GM23338 (cell line): ENCODE measurements at regions not wholly inside any gene's neighbourhood (a gene's known extent, or its start where the extent isn't known, plus 50 kb on each side); places are given as distances from the start of the nearest gene placed in this dataset.

Experiments used
- ATAC-seq: fragments of 200-7000 bp; cut with Tn5 transposase; 3 replicates; pipeline ENCODE4 v1.9.1; 2020
- DNase-seq: peaks from one replicate; pipeline ENCODE4 v3.0.0-alpha.2; 2015; ENCODE audit warnings: low spot score
- H2AFZ ChIP-seq: fragments of 200-600 bp; sonication (generic); 2 replicates; pipeline ENCODE4 v1.8.0; 2016; ENCODE audit warnings: antibody characterized with exemption, mild to moderate bottlenecking, moderate library complexity
- H3F3A ChIP-seq: fragments of 200-600 bp; sonication (generic); replicated peaks from 2 replicates; pipeline ENCODE4 v1.8.0; 2017; ENCODE audit warnings: antibody characterized with exemption, mixed run types, low read depth
- H3K27ac ChIP-seq: fragments of 200-600 bp; sonication (generic); 2 replicates; pipeline ENCODE4 v1.6.1; 2016; ENCODE audit warnings: low read depth
- H3K27me3 ChIP-seq: fragments of 200-600 bp; sonication (generic); 2 replicates; pipeline ENCODE4 v1.8.0; 2016; ENCODE audit warnings: mild to moderate bottlenecking, mixed run types, moderate library complexity; ENCODE audit not compliant: insufficient read depth
- H3K36me3 ChIP-seq: fragments of 200-600 bp; sonication (generic); 2 replicates; pipeline ENCODE4 v1.8.0; 2016; ENCODE audit warnings: mild to moderate bottlenecking; ENCODE audit not compliant: insufficient read depth
- H3K4me1 ChIP-seq: fragments of 200-600 bp; sonication (generic); 2 replicates; pipeline ENCODE4 v1.8.0; 2016; ENCODE audit warnings: mild to moderate bottlenecking, moderate library complexity; ENCODE audit not compliant: insufficient read depth
- H3K4me2 ChIP-seq: fragments of 200-600 bp; sonication (generic); 2 replicates; pipeline ENCODE4 v1.7.1; 2017; ENCODE audit warnings: mixed run types
- H3K4me3 ChIP-seq: fragments of 200-600 bp; sonication (generic); 2 replicates; pipeline ENCODE4 v1.6.1; 2016; ENCODE audit warnings: mixed run types
- H3K79me2 ChIP-seq: fragments of 200-600 bp; sonication (generic); replicated peaks from 2 replicates; pipeline ENCODE4 v1.8.0; 2017; ENCODE audit warnings: mild to moderate bottlenecking; ENCODE audit not compliant: insufficient read depth
- H3K9me2 ChIP-seq: fragments of 200-600 bp; sonication (generic); 2 replicates; pipeline ENCODE4 v1.8.0; 2017; ENCODE audit not compliant: insufficient read depth
- H4K20me1 ChIP-seq: fragments of 200-600 bp; sonication (generic); replicated peaks from 2 replicates; pipeline ENCODE4 v1.8.0; 2017; ENCODE audit warnings: mild to moderate bottlenecking; ENCODE audit not compliant: insufficient read depth
- H3K27ac Mint-ChIP-seq: 2 replicates; pipeline ENCODE4 v1.8.0; 2020; ENCODE audit warnings: inconsistent platforms, mild to moderate bottlenecking, moderate library complexity, mixed read lengths
- H3K27me3 Mint-ChIP-seq: 3 replicates; pipeline ENCODE4 v1.8.0; 2022; ENCODE audit warnings: low read depth, mild to moderate bottlenecking, moderate library complexity, mixed read lengths, inconsistent platforms; ENCODE audit not compliant: insufficient read depth, poor library complexity
- H3K36me3 Mint-ChIP-seq: 3 replicates; pipeline ENCODE4 v1.8.0; 2021; ENCODE audit warnings: low read depth, mild to moderate bottlenecking, inconsistent platforms, moderate library complexity, mixed read lengths
- H3K4me1 Mint-ChIP-seq: 3 replicates; pipeline ENCODE4 v1.8.0; 2020; ENCODE audit warnings: mild to moderate bottlenecking, inconsistent platforms, mixed read lengths
- H3K4me3 Mint-ChIP-seq: 3 replicates; pipeline ENCODE4 v1.8.0; 2021; ENCODE audit warnings: moderate library complexity, mild to moderate bottlenecking, inconsistent platforms, mixed read lengths
- H3K9me3 Mint-ChIP-seq: 3 replicates; pipeline ENCODE4 v1.8.0; 2020; ENCODE audit warnings: moderate library complexity, mild to moderate bottlenecking, inconsistent platforms, mixed read lengths
- CREB1 ChIP-seq: fragments of 250-450 bp; sonication (Bioruptor Pico); IDR thresholded peaks from 2 replicates; pipeline ENCODE4 v1.5.0; 2020; ENCODE audit warnings: low read depth, mild to moderate bottlenecking, moderate library complexity
- CTCF ChIP-seq, 2 experiments: fragments of 200-600 bp in 1 of 2; sonication (generic) in 1 of 2; conservative IDR thresholded peaks; 2 replicates each; pipeline versions ENCODE4 v1.5.1 to v1.6.1; 2016 to 2017; ENCODE audit warnings: antibody characterized with exemption in 2 of 2, low read depth in 2 of 2, mild to moderate bottlenecking in 2 of 2, moderate library complexity in 1 of 2
- ETS1 ChIP-seq: IDR thresholded peaks from 2 replicates; pipeline ENCODE4 v1.6.1; 2016; ENCODE audit warnings: antibody characterized with exemption
- EZH2 ChIP-seq: fragments of 200-600 bp; sonication (generic); IDR thresholded peaks from one replicate; pipeline ENCODE4 v1.8.0; 2017; ENCODE audit warnings: antibody characterized with exemption, mild to moderate bottlenecking, low read depth; ENCODE audit not compliant: unreplicated experiment
- EZH2phosphoT487 ChIP-seq: fragments of 200-600 bp; sonication (generic); IDR thresholded peaks from one replicate; pipeline ENCODE4 v1.8.1; 2018; ENCODE audit warnings: antibody characterized with exemption; ENCODE audit not compliant: unreplicated experiment
- JUNB ChIP-seq: IDR thresholded peaks from one replicate; pipeline ENCODE4 v1.6.1; 2016; ENCODE audit warnings: antibody characterized with exemption; ENCODE audit not compliant: unreplicated experiment
- NANOG ChIP-seq: IDR thresholded peaks from 2 replicates; pipeline ENCODE4 v1.6.1; 2016; ENCODE audit warnings: antibody characterized with exemption, borderline replicate concordance
- POLR2AphosphoS5 ChIP-seq: IDR thresholded peaks from 2 replicates; pipeline ENCODE4 v1.6.1; 2016; ENCODE audit warnings: antibody characterized with exemption, low read depth
- REST ChIP-seq: IDR thresholded peaks from one replicate; pipeline ENCODE4 v1.6.1; 2018; ENCODE audit warnings: antibody characterized with exemption; ENCODE audit not compliant: unreplicated experiment
- STAT1 ChIP-seq: IDR thresholded peaks from one replicate; pipeline ENCODE4 v1.6.1; 2016; ENCODE audit warnings: antibody characterized with exemption; ENCODE audit not compliant: unreplicated experiment
- ZNF114 ChIP-seq: fragments of 250-450 bp; sonication (Bioruptor Pico); IDR thresholded peaks from 2 replicates; pipeline ENCODE4 v1.5.0; 2020; ENCODE audit warnings: mild to moderate bottlenecking, moderate library complexity
- ZNF331 ChIP-seq: fragments of 250-450 bp; sonication (Bioruptor Pico); IDR thresholded peaks from 2 replicates; pipeline ENCODE4 v1.5.0; 2020; ENCODE audit warnings: low read depth, mild to moderate bottlenecking, moderate library complexity
- TF ChIP-seq, protein P1 (sequence below): fragments of 250-450 bp; sonication (Bioruptor Pico); IDR thresholded peaks from 2 replicates; pipeline ENCODE4 v1.5.0; 2020; ENCODE audit warnings: mild to moderate bottlenecking, moderate library complexity

DNA sequence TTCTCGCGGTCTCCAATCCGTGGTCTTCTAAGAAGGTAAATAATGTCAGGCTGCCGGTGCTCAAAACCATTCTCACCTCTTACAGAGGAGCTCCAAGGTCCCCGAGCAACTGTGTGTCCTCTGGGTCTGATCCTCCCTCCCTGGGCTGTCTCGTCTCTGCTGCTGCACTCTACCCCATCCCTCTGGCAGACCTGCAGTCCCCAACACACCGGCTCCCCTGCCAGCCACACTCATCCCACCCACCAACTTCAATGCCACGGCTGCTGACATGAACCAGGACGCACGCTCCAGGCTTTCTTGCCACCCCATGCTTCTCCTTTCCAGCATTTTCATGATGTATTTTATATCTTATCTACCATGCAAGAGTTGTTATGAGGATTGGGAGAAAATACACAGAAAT lies 559.5 kb upstream of the SALL3 start:
- H3K9me3 Mint-ChIP-seq = peaks cover 96% of the 10 kb centered on the region
- ATAC-seq (no peak), DNase-seq (no peak)
- Histone ChIP-seq H2AFZ (no peak overlapping the region), H3K27ac (no peak overlapping the region), H3K36me3 (no peaks in the 10 kb centered on the region), H3K4me1 (no peaks in the 10 kb centered on the region), H3K4me3 (no peak overlapping the region), H3K4me2 (no peak overlapping the region), H3K79me2 (no peaks in the 10 kb centered on the region), H3F3A (no peaks in the 10 kb centered on the region), H4K20me1 (no peaks in the 10 kb centered on the region), H3K27me3 (no peaks in the 10 kb centered on the region), H3K9me2 (no peaks in the 10 kb centered on the region)
- peaks cover 5% of the 10 kb centered on the region for H3K27me3 Mint-ChIP-seq
- H3K4me3 Mint-ChIP-seq = no peak overlapping the region
- H3K4me1 Mint-ChIP-seq = no peaks in the 10 kb centered on the region
- peaks cover 42% of the 10 kb centered on the region for H3K36me3 Mint-ChIP-seq
- no peak for TF ChIP-seq CTCF (conservative IDR thresholded peaks at IDR 0.05; ENCODE audit: low read depth in 2 of 2)
- TF ChIP-seq JUNB = no peak
- no peak for TF ChIP-seq EZH2
- no peak for TF ChIP-seq POLR2AphosphoS5
- no peak for TF ChIP-seq CREB1 (CRISPR knock-in tag)
- TF ChIP-seq, protein P1, sequence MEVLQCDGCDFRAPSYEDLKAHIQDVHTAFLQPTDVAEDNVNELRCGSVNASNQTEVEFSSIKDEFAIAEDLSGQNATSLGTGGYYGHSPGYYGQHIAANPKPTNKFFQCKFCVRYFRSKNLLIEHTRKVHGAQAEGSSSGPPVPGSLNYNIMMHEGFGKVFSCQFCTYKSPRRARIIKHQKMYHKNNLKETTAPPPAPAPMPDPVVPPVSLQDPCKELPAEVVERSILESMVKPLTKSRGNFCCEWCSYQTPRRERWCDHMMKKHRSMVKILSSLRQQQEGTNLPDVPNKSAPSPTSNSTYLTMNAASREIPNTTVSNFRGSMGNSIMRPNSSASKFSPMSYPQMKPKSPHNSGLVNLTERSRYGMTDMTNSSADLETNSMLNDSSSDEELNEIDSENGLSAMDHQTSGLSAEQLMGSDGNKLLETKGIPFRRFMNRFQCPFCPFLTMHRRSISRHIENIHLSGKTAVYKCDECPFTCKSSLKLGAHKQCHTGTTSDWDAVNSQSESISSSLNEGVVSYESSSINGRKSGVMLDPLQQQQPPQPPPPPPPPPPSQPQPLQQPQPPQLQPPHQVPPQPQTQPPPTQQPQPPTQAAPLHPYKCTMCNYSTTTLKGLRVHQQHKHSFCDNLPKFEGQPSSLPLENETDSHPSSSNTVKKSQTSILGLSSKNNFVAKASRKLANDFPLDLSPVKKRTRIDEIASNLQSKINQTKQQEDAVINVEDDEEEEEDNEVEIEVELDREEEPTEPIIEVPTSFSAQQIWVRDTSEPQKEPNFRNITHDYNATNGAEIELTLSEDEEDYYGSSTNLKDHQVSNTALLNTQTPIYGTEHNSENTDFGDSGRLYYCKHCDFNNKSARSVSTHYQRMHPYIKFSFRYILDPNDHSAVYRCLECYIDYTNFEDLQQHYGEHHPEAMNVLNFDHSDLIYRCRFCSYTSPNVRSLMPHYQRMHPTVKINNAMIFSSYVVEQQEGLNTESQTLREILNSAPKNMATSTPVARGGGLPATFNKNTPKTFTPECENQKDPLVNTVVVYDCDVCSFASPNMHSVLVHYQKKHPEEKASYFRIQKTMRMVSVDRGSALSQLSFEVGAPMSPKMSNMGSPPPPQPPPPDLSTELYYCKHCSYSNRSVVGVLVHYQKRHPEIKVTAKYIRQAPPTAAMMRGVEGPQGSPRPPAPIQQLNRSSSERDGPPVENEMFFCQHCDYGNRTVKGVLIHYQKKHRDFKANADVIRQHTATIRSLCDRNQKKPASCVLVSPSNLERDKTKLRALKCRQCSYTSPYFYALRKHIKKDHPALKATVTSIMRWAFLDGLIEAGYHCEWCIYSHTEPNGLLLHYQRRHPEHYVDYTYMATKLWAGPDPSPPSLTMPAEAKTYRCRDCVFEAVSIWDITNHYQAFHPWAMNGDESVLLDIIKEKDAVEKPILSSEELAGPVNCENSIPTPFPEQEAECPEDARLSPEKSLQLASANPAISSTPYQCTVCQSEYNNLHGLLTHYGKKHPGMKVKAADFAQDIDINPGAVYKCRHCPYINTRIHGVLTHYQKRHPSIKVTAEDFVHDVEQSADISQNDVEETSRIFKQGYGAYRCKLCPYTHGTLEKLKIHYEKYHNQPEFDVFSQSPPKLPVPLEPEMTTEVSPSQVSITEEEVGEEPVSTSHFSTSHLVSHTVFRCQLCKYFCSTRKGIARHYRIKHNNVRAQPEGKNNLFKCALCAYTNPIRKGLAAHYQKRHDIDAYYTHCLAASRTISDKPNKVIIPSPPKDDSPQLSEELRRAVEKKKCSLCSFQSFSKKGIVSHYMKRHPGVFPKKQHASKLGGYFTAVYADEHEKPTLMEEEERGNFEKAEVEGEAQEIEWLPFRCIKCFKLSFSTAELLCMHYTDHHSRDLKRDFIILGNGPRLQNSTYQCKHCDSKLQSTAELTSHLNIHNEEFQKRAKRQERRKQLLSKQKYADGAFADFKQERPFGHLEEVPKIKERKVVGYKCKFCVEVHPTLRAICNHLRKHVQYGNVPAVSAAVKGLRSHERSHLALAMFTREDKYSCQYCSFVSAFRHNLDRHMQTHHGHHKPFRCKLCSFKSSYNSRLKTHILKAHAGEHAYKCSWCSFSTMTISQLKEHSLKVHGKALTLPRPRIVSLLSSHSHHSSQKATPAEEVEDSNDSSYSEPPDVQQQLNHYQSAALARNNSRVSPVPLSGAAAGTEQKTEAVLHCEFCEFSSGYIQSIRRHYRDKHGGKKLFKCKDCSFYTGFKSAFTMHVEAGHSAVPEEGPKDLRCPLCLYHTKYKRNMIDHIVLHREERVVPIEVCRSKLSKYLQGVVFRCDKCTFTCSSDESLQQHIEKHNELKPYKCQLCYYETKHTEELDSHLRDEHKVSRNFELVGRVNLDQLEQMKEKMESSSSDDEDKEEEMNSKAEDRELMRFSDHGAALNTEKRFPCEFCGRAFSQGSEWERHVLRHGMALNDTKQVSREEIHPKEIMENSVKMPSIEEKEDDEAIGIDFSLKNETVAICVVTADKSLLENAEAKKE (CRISPR knock-in tag) = no peak
- no peak for TF ChIP-seq ETS1
- no peak for TF ChIP-seq EZH2phosphoT487
- TF ChIP-seq NANOG = no peak
- TF ChIP-seq STAT1 = no peak
- no peak for TF ChIP-seq ZNF114 (CRISPR knock-in tag)
- no peak for TF ChIP-seq REST
- TF ChIP-seq ZNF331 (CRISPR knock-in tag) = no peak
- no peak overlapping the region for H3K27ac Mint-ChIP-seq
